ENCODE measurements at regions not wholly inside any gene's neighbourhood (a gene's known extent, or its start where the extent isn't known, plus 50 kb on each side); places are given as distances from the start of the nearest gene placed in this dataset.

DNA sequence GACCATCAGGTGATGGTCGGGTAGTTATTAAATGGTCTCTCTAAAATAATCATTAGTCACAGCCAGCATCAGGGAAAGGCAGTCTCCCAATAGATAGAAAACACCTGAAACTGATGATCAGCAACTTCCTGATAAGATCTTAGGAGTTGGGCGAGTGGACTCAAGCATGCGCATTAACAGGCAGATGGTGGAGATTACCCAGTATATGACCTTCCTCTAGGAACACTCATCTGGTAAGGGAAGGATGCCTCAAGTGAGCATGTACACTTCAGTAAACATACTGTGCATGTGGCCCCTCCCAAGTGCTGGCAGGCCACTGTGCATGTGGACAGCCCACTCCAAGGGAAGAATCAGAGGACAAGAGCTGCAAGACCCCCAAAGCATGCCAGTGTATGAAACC lies 105.9 kb downstream of the ABCC12 start:
- TF ChIP-seq POLR2A (IDR thresholded peaks at IDR 0.05; ENCODE audit: low read length) (no peak), GATA1 (IDR thresholded peaks at IDR 0.05; ENCODE audit: low read depth, low read length) (no peak)

All from erythroblast (primary cell).